A673 (cell line): ENCODE measurements at regions not wholly inside any gene's neighbourhood (a gene's known extent, or its start where the extent isn't known, plus 50 kb on each side); places are given as distances from the start of the nearest gene placed in this dataset.

Experiments used
- CTCF ChIP-seq: fragments of 300-800, 200-600 bp; sonication (generic); conservative IDR thresholded peaks from 2 replicates; pipeline ENCODE4 v1.5.1; 2017; ENCODE audit warnings: low read depth, mild to moderate bottlenecking, antibody characterized with exemption, low read length, moderate library complexity, mixed read lengths
- EZH2 ChIP-seq: fragments of 200-600 bp; sonication (generic); IDR thresholded peaks from 2 replicates; pipeline ENCODE4 v1.6.1; 2017; ENCODE audit warnings: borderline replicate concordance, low read depth, mild to moderate bottlenecking, mixed read lengths, antibody characterized with exemption, low read length; ENCODE audit not compliant: poor library complexity, severe bottlenecking

- no peak for TF ChIP-seq CTCF
- TF ChIP-seq EZH2 = no peak
These were observed 797.1 kb downstream of the BCL11B start for GRCh38 chr14:98474900-98475299.
